Activated T-cell treated with anti-CD3 and anti-CD28 coated beads, Interleukin-2, amount 50 U/mL, for 24 hours (primary cell): ENCODE measurements at regions not wholly inside any gene's neighbourhood (a gene's known extent, or its start where the extent isn't known, plus 50 kb on each side); places are given as distances from the start of the nearest gene placed in this dataset.

Source experiments
- DNase-seq: peaks from one replicate; pipeline ENCODE4 v3.0.0-alpha.2; 2020
- H3K27ac Mint-ChIP-seq: 2 replicates; pipeline ENCODE4 v1.8.0; 2020; ENCODE audit warnings: mild to moderate bottlenecking, mixed read lengths
- H3K27me3 Mint-ChIP-seq: 2 replicates; pipeline ENCODE4 v1.8.0; 2020; ENCODE audit warnings: mixed read lengths
- H3K36me3 Mint-ChIP-seq: 2 replicates; pipeline ENCODE4 v1.8.0; 2020; ENCODE audit warnings: low read depth, mixed read lengths
- H3K4me1 Mint-ChIP-seq: 2 replicates; pipeline ENCODE4 v1.8.0; 2020; ENCODE audit warnings: low read depth, mixed read lengths
- H3K4me3 Mint-ChIP-seq: 2 replicates; pipeline ENCODE4 v1.8.0; 2020; ENCODE audit warnings: mild to moderate bottlenecking, moderate library complexity, mixed read lengths
- H3K9me3 Mint-ChIP-seq: 2 replicates; pipeline ENCODE4 v1.8.0; 2020; ENCODE audit warnings: mixed read lengths

- Mint-ChIP-seq H3K9me3 (peaks cover 2% of the 10 kb centered on the region), H3K4me3 (no peak overlapping the region), H3K36me3 (no peaks in the 10 kb centered on the region), H3K27ac (no peak overlapping the region), H3K27me3 (no peaks in the 10 kb centered on the region), H3K4me1 (no peaks in the 10 kb centered on the region)
- DNase-seq = no peak
Observed at GRCh38 chr1:239006276-239006675, 380.1 kb upstream of the CHRM3 start.

GRCh38 chr1:238999944-239000343 lies 386.4 kb upstream of the CHRM3 start:
- DNase-seq = no peak
- peaks cover 2% of the 10 kb centered on the region for H3K9me3 Mint-ChIP-seq
- H3K27me3 Mint-ChIP-seq = no peaks in the 10 kb centered on the region
- no peak overlapping the region for H3K27ac Mint-ChIP-seq
- no peak overlapping the region for H3K4me3 Mint-ChIP-seq
- H3K36me3 Mint-ChIP-seq = no peaks in the 10 kb centered on the region
- no peaks in the 10 kb centered on the region for H3K4me1 Mint-ChIP-seq

GRCh38 chr1:238998577-238998976 lies 387.8 kb upstream of the CHRM3 start:
- Mint-ChIP-seq H3K4me1 (no peaks in the 10 kb centered on the region), H3K27me3 (no peaks in the 10 kb centered on the region), H3K9me3 (peaks cover 5% of the 10 kb centered on the region), H3K27ac (no peak overlapping the region), H3K4me3 (no peak overlapping the region), H3K36me3 (no peaks in the 10 kb centered on the region)
- no peak for DNase-seq

GRCh38 chr1:238991765-238992495 lies 394.4 kb upstream of the CHRM3 start:
- no peaks in the 10 kb centered on the region for H3K4me1 Mint-ChIP-seq
- DNase-seq = no peak
- H3K4me3 Mint-ChIP-seq = no peak overlapping the region
- H3K36me3 Mint-ChIP-seq = no peaks in the 10 kb centered on the region
- H3K27me3 Mint-ChIP-seq = no peaks in the 10 kb centered on the region
- peaks cover 8% of the 10 kb centered on the region for H3K9me3 Mint-ChIP-seq
- H3K27ac Mint-ChIP-seq = no peak overlapping the region

GRCh38 chr1:238985312-238985711 lies 401.1 kb upstream of the CHRM3 start:
- no peaks in the 10 kb centered on the region for H3K36me3 Mint-ChIP-seq
- no peak for DNase-seq
- no peaks in the 10 kb centered on the region for H3K27me3 Mint-ChIP-seq
- H3K9me3 Mint-ChIP-seq = peaks cover 2% of the 10 kb centered on the region
- H3K4me1 Mint-ChIP-seq = no peaks in the 10 kb centered on the region
- no peak overlapping the region for H3K27ac Mint-ChIP-seq
- H3K4me3 Mint-ChIP-seq = no peak overlapping the region

GRCh38 chr1:238982736-238983135 lies 403.6 kb upstream of the CHRM3 start:
- no peak for DNase-seq
- Mint-ChIP-seq H3K36me3 (no peaks in the 10 kb centered on the region), H3K27ac (no peak overlapping the region), H3K27me3 (no peaks in the 10 kb centered on the region), H3K9me3 (peaks cover 4% of the 10 kb centered on the region), H3K4me3 (no peak overlapping the region), H3K4me1 (no peaks in the 10 kb centered on the region)

- no peak overlapping the region for H3K4me3 Mint-ChIP-seq
- DNase-seq = no peak
- no peaks in the 10 kb centered on the region for H3K36me3 Mint-ChIP-seq
- H3K4me1 Mint-ChIP-seq = no peaks in the 10 kb centered on the region
- H3K27me3 Mint-ChIP-seq = no peaks in the 10 kb centered on the region
- peaks cover 4% of the 10 kb centered on the region for H3K9me3 Mint-ChIP-seq
- H3K27ac Mint-ChIP-seq = no peak overlapping the region
Observed at GRCh38 chr1:238981317-238981933, 404.9 kb upstream of the CHRM3 start.

- H3K27me3 Mint-ChIP-seq = no peaks in the 10 kb centered on the region
- H3K36me3 Mint-ChIP-seq = no peaks in the 10 kb centered on the region
- no peaks in the 10 kb centered on the region for H3K4me1 Mint-ChIP-seq
Observed at GRCh38 chr1:238980053-238980452, 406.3 kb upstream of the CHRM3 start.

GRCh38 chr1:238964631-238965030 lies 421.7 kb upstream of the CHRM3 start:
- DNase-seq = no peak
- no peak overlapping the region for H3K4me3 Mint-ChIP-seq
- no peaks in the 10 kb centered on the region for H3K27me3 Mint-ChIP-seq
- H3K9me3 Mint-ChIP-seq = peaks cover 9% of the 10 kb centered on the region
- H3K36me3 Mint-ChIP-seq = no peaks in the 10 kb centered on the region
- H3K4me1 Mint-ChIP-seq = no peaks in the 10 kb centered on the region
- no peak overlapping the region for H3K27ac Mint-ChIP-seq

More at GRCh38 chr1:238980053-238980452, 406.3 kb upstream of the CHRM3 start:
- H3K4me3 Mint-ChIP-seq = no peak overlapping the region
- no peak overlapping the region for H3K27ac Mint-ChIP-seq
- DNase-seq = no peak
- H3K9me3 Mint-ChIP-seq = peaks cover 4% of the 10 kb centered on the region

- H3K27me3 Mint-ChIP-seq = no peaks in the 10 kb centered on the region
- no peaks in the 10 kb centered on the region for H3K4me1 Mint-ChIP-seq
Observed at GRCh38 chr1:238962941-238963340, 423.4 kb upstream of the CHRM3 start.

GRCh38 chr1:238961790-238962189 lies 424.6 kb upstream of the CHRM3 start:
- Mint-ChIP-seq H3K4me1 (no peaks in the 10 kb centered on the region), H3K4me3 (no peak overlapping the region), H3K27me3 (no peaks in the 10 kb centered on the region), H3K9me3 (peaks cover 13% of the 10 kb centered on the region), H3K36me3 (no peaks in the 10 kb centered on the region), H3K27ac (no peak overlapping the region)
- DNase-seq = no peak

More at GRCh38 chr1:238962941-238963340, 423.4 kb upstream of the CHRM3 start:
- no peak overlapping the region for H3K27ac Mint-ChIP-seq
- no peak for DNase-seq
- H3K9me3 Mint-ChIP-seq = peaks cover 9% of the 10 kb centered on the region
- H3K4me3 Mint-ChIP-seq = no peak overlapping the region
- no peaks in the 10 kb centered on the region for H3K36me3 Mint-ChIP-seq

GRCh38 chr1:238960071-238960470 lies 426.3 kb upstream of the CHRM3 start:
- H3K27ac Mint-ChIP-seq = no peak overlapping the region
- DNase-seq = no peak
- no peaks in the 10 kb centered on the region for H3K4me1 Mint-ChIP-seq
- no peak overlapping the region for H3K4me3 Mint-ChIP-seq
- no peaks in the 10 kb centered on the region for H3K27me3 Mint-ChIP-seq
- H3K36me3 Mint-ChIP-seq = no peaks in the 10 kb centered on the region
- H3K9me3 Mint-ChIP-seq = peaks cover 14% of the 10 kb centered on the region

- no peak overlapping the region for H3K4me3 Mint-ChIP-seq
- DNase-seq = no peak
- no peaks in the 10 kb centered on the region for H3K4me1 Mint-ChIP-seq
- H3K27me3 Mint-ChIP-seq = no peaks in the 10 kb centered on the region
- H3K36me3 Mint-ChIP-seq = no peaks in the 10 kb centered on the region
- H3K9me3 Mint-ChIP-seq = peaks cover 7% of the 10 kb centered on the region
- no peak overlapping the region for H3K27ac Mint-ChIP-seq
Observed at GRCh38 chr1:238955934-238956333, 430.4 kb upstream of the CHRM3 start.

GRCh38 chr1:238954865-238955264 lies 431.5 kb upstream of the CHRM3 start:
- Mint-ChIP-seq H3K4me1 (no peaks in the 10 kb centered on the region), H3K4me3 (no peak overlapping the region), H3K27me3 (no peaks in the 10 kb centered on the region), H3K36me3 (no peaks in the 10 kb centered on the region), H3K9me3 (peaks cover 5% of the 10 kb centered on the region), H3K27ac (no peak overlapping the region)
- DNase-seq = no peak

GRCh38 chr1:238953448-238954010 lies 432.8 kb upstream of the CHRM3 start:
- Mint-ChIP-seq H3K36me3 (no peaks in the 10 kb centered on the region), H3K4me1 (no peaks in the 10 kb centered on the region), H3K27ac (no peak overlapping the region), H3K4me3 (no peak overlapping the region), H3K27me3 (no peaks in the 10 kb centered on the region), H3K9me3 (peaks cover 5% of the 10 kb centered on the region)
- no peak for DNase-seq
